Vagina (tissue), 2 donors: ENCODE measurements at regions not wholly inside any gene's neighbourhood (a gene's known extent, or its start where the extent isn't known, plus 50 kb on each side); places are given as distances from the start of the nearest gene placed in this dataset.

Experiments used
- DNase-seq, 2 donors: peaks; one replicate each; pipeline ENCODE4 v3.0.0-alpha.2; 2017; ENCODE audit errors: extremely low spot score in 2 of 2
- H3K27ac ChIP-seq: fragments of 200-600 bp; sonication (generic); one replicate; pipeline ENCODE4 v1.5.1; 2019
- H3K27me3 ChIP-seq: fragments of 200-600 bp; sonication (generic); one replicate; pipeline ENCODE4 v1.5.1; 2019
- H3K36me3 ChIP-seq, 2 donors: fragments of 200-600 bp; sonication (generic); one replicate each; pipeline ENCODE4 v1.5.1; 2017 to 2019
- H3K4me1 ChIP-seq: fragments of 200-600 bp; sonication (generic); one replicate; pipeline ENCODE4 v1.5.1; 2019
- H3K4me3 ChIP-seq, 2 donors: fragments of 200-600 bp; sonication (generic); 1 replicate in 1 of 2; 2 replicates in 1 of 2; pipeline ENCODE4 v1.5.1; 2016 to 2019
- H3K9me3 ChIP-seq: fragments of 200-600 bp; sonication (generic); one replicate; pipeline ENCODE4 v1.5.1; 2019
- POLR2A ChIP-seq, 2 donors: fragments of 450-650 bp; IDR thresholded peaks; one replicate each; pipeline ENCODE4 v1.6.1; 2017; ENCODE audit warnings: antibody characterized with exemption in 2 of 2, mild to moderate bottlenecking in 2 of 2, moderate library complexity in 2 of 2
- POLR2AphosphoS5 ChIP-seq, 2 donors: sonication (generic); formaldehyde crosslinking; IDR thresholded peaks; one replicate each; pipeline ENCODE4 v1.9.0; 2017; ENCODE audit warnings: antibody characterized with exemption in 2 of 2, mild to moderate bottlenecking in 2 of 2, low read depth in 1 of 2; ENCODE audit not compliant: insufficient read depth in 1 of 2
- intact Hi-C: fragments of 100-400 bp; cut with DNase I; formaldehyde crosslinking; loops from one replicate; pipeline ENCODE4 v1.15.1; 2023
- TF ChIP-seq, protein P1 (sequence below), 3 experiments: fragments of 450-650 bp in 2 of 3; fragments of 200-600 bp in 1 of 3; sonication (generic) in 1 of 3; IDR thresholded peaks; one replicate each; pipeline ENCODE4 v1.5.1; 2017 to 2019; ENCODE audit warnings: antibody characterized with exemption in 3 of 3, mild to moderate bottlenecking in 2 of 3, moderate library complexity in 2 of 3

DNA sequence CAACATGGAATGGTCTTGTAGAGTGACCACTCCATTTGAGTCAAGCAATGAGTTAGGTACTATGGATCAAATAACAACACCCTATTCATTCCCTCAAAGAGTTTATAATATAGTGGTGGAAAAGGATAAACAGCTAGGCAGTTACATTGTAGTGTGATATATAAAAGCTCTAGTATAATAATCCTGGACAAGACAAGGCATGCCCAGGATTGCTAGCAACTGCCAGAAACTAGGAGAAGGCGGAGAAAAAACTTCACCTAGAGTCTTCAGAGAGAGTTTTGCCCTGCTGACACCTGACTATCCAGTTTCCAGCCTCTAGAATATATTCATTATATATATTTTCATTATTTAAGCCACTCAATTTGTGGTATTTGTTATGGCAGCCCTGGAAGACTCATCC, 530.6 kb downstream of the KLF12 start:
- TF ChIP-seq POLR2A (IDR thresholded peaks at IDR 0.05) (no peak), POLR2AphosphoS5 (IDR thresholded peaks at IDR 0.05; ENCODE audit: insufficient read depth in 1 of 2, low read depth in 1 of 2) (peak in 1 of 2 donors; percentile 16)
- Histone ChIP-seq H3K9me3 (no peaks in the 10 kb centered on the region), H3K27me3 (no peaks in the 10 kb centered on the region), H3K27ac (no peak overlapping the region), H3K4me3 (no peak overlapping the region), H3K4me1 (no peaks in the 10 kb centered on the region), H3K36me3 (no peaks in the 10 kb centered on the region)
- intact Hi-C loops, result no loop called here
- no peak for DNase-seq

DNA sequence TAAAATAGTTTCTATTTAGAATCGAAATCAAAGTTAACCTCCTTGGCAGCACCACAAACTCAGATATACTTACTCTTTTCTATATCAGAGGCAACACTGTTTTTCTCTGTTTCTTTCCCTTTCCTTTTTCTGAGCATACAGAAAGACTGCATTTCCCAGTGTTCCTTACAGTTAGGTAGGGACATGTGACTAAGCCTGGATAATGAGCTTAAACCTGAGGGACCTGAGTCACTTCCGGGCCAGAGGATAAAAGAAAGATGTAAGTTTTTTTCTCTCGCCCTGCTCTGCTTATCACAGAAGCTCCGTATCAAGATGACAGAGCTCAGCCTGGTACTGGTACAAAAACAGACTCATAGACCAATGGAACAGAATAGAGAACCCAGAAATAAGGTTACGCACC, 531.9 kb downstream of the KLF12 start:
- TF ChIP-seq, protein P1, sequence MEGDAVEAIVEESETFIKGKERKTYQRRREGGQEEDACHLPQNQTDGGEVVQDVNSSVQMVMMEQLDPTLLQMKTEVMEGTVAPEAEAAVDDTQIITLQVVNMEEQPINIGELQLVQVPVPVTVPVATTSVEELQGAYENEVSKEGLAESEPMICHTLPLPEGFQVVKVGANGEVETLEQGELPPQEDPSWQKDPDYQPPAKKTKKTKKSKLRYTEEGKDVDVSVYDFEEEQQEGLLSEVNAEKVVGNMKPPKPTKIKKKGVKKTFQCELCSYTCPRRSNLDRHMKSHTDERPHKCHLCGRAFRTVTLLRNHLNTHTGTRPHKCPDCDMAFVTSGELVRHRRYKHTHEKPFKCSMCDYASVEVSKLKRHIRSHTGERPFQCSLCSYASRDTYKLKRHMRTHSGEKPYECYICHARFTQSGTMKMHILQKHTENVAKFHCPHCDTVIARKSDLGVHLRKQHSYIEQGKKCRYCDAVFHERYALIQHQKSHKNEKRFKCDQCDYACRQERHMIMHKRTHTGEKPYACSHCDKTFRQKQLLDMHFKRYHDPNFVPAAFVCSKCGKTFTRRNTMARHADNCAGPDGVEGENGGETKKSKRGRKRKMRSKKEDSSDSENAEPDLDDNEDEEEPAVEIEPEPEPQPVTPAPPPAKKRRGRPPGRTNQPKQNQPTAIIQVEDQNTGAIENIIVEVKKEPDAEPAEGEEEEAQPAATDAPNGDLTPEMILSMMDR (IDR thresholded peaks at IDR 0.05), result no peak
- TF ChIP-seq POLR2A (IDR thresholded peaks at IDR 0.05) (no peak), POLR2AphosphoS5 (IDR thresholded peaks at IDR 0.05; ENCODE audit: insufficient read depth in 1 of 2, low read depth in 1 of 2) (no peak)
- intact Hi-C loops, result no loop called here
- Histone ChIP-seq H3K36me3 (no peaks in the 10 kb centered on the region), H3K27me3 (no peaks in the 10 kb centered on the region), H3K9me3 (no peaks in the 10 kb centered on the region), H3K4me3 (no peak overlapping the region), H3K4me1 (no peaks in the 10 kb centered on the region), H3K27ac (no peak overlapping the region)
- DNase-seq, result no peak

DNA sequence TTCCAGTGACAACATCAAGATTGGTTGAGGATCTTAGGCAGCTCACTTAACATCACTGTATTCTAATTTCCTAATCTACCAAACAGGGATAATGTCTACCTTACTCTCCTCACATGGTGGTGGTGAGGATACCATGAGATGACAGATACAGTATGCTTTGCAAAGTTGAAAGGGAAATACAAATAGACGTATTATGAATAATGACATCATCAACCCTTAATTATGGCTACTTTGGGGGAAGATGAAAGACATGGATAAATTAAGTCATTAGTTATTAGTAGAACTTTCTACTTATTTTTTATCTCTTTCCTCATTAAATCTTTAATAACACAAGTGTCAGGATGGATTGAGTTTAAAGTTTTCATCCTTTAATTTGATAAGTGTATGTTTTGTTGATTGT, 532.5 kb downstream of the KLF12 start:
- Histone ChIP-seq H3K9me3 (no peaks in the 10 kb centered on the region), H3K4me1 (no peaks in the 10 kb centered on the region), H3K27ac (no peak overlapping the region), H3K4me3 (no peak overlapping the region), H3K36me3 (no peaks in the 10 kb centered on the region), H3K27me3 (no peaks in the 10 kb centered on the region)
- no peak for DNase-seq
- TF ChIP-seq POLR2AphosphoS5 (IDR thresholded peaks at IDR 0.05; ENCODE audit: insufficient read depth in 1 of 2, low read depth in 1 of 2), result no peak
- TF ChIP-seq POLR2A (IDR thresholded peaks at IDR 0.05), result no peak
- TF ChIP-seq, protein P1 (IDR thresholded peaks at IDR 0.05), result no peak
- intact Hi-C loops, result no loop called here

DNA sequence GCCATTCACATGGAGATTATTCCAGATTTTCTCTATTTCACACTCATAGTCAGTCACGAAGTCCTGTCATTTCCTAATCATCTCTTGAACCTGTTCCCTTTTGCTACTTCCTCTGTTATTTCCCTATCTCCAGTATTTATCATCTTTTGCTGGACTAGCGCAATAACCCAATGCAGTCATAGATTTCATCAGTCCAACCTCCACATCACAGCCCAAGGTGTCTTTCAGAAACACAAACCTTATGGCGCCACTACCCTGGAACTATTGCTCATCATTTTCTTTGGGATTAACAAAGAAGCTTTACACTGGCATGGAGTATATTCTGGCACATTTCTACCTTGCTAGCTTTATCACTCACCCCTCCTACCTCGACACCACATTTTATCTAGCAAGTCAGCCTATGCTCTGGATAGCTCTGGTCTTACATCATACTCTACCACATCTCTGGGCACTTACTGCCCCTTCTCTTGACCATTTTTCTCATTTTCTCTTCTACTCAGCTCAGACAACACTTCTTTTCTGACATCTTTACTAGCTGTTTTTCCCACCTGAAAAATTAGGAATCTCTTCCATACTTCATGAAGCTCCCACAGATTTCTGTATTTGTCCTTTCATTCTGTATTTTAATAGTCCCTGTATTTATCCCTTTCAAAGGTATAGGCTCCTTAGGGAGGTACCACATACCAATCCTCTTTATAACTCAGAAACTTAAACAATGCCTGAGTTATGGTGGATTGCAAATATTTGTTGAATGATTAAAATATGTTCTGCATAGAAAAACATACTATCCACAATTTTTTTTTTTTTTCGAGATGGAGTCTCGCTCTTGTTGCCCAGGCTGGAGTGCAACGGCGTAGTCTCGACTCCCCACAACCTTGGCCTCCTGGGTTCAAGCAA, 534.7 kb downstream of the KLF12 start:
- no peak overlapping the region for H3K27ac ChIP-seq
- DNase-seq, result no peak
- intact Hi-C loops, result no loop called here
- H3K4me3 ChIP-seq, result no peak overlapping the region
- no peaks in the 10 kb centered on the region for H3K4me1 ChIP-seq
- TF ChIP-seq, protein P1 (IDR thresholded peaks at IDR 0.05), result no peak
- no peak for TF ChIP-seq POLR2A (IDR thresholded peaks at IDR 0.05)
- no peak for TF ChIP-seq POLR2AphosphoS5 (IDR thresholded peaks at IDR 0.05; ENCODE audit: insufficient read depth in 1 of 2, low read depth in 1 of 2)
- H3K27me3 ChIP-seq, result no peaks in the 10 kb centered on the region
- no peaks in the 10 kb centered on the region for H3K9me3 ChIP-seq
- no peaks in the 10 kb centered on the region for H3K36me3 ChIP-seq

DNA sequence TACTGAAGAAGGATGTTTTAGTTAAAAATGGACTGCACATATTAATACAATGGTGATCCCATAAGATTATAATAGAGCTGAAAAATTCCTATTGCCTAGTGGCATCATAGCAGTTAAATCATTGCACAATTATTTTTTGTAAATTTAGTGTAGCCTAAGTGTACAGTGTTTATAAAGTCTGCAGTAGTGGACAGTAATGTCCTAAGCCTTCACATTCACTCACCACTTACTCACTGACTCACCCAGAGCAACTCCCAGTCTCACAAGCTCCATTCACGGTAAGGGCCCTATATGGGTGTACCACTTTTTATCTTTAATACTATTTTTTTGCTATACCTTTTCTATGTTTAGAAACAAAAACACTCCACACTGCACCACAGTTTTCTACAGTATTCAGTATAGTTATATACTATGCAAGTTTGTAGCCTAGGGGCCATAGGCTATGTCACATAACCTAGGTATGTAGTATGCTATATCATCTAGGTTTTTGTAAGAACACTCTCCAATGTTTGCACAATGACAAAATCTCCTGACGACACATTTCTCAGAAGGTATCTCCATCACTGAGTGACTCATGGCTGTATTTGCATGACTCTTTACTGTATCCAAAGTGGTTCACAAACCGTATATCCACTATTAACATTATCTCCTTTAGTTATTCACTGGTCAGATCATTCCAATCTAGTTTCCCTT, 536.0 kb downstream of the KLF12 start:
- H3K27me3 ChIP-seq, result no peaks in the 10 kb centered on the region
- H3K36me3 ChIP-seq, result no peaks in the 10 kb centered on the region
- no peak overlapping the region for H3K27ac ChIP-seq
- DNase-seq, result no peak
- no peaks in the 10 kb centered on the region for H3K9me3 ChIP-seq
- H3K4me1 ChIP-seq, result no peaks in the 10 kb centered on the region
- TF ChIP-seq, protein P1 (IDR thresholded peaks at IDR 0.05), result no peak
- TF ChIP-seq POLR2AphosphoS5 (IDR thresholded peaks at IDR 0.05; ENCODE audit: insufficient read depth in 1 of 2, low read depth in 1 of 2), result peak in 1 of 2 donors; percentile 28
- intact Hi-C loops, result no loop called here
- no peak overlapping the region for H3K4me3 ChIP-seq
